Subcutaneous abdominal adipose tissue (tissue), 5 donors: ENCODE measurements at regions not wholly inside any gene's neighbourhood (a gene's known extent, or its start where the extent isn't known, plus 50 kb on each side); places are given as distances from the start of the nearest gene placed in this dataset.
"Not testable (repeated sequence)": the region's sequence is repeated elsewhere in the genome, so short reads cannot be mapped to it uniquely, and the experiment has no call there.

Experiments used
- H3K27ac ChIP-seq: one replicate; pipeline ENCODE4 v1.7.0; 2013; ENCODE audit warnings: low read depth, mild to moderate bottlenecking, inconsistent platforms, low read length, moderate library complexity
- H3K27me3 ChIP-seq, 5 donors: one replicate each; pipeline ENCODE4 v1.7.0; 2013; ENCODE audit warnings: low read length in 5 of 5, inconsistent platforms in 1 of 5; ENCODE audit not compliant: control insufficient read depth in 5 of 5, insufficient read depth in 4 of 5
- H3K36me3 ChIP-seq, 5 donors: one replicate each; pipeline ENCODE4 v1.7.0; 2013; ENCODE audit warnings: low read length in 5 of 5; ENCODE audit not compliant: control insufficient read depth in 5 of 5, insufficient read depth in 5 of 5
- H3K4me1 ChIP-seq, 5 donors: one replicate each; pipeline ENCODE4 v1.7.0; 2013; ENCODE audit warnings: low read length in 5 of 5, mild to moderate bottlenecking in 3 of 5, moderate library complexity in 1 of 5; ENCODE audit not compliant: control insufficient read depth in 5 of 5, insufficient read depth in 5 of 5
- H3K4me3 ChIP-seq, 5 donors: one replicate each; pipeline ENCODE4 v1.7.0; 2013; ENCODE audit warnings: low read length in 5 of 5, low read depth in 1 of 5
- H3K9ac ChIP-seq, 5 donors: one replicate each; pipeline ENCODE4 v1.7.0; 2013; ENCODE audit warnings: low read length in 5 of 5, mild to moderate bottlenecking in 4 of 5, moderate library complexity in 3 of 5
- H3K9me3 ChIP-seq, 5 donors: one replicate each; pipeline ENCODE4 v1.7.0; 2013; ENCODE audit warnings: low read length in 5 of 5; ENCODE audit not compliant: control insufficient read depth in 5 of 5
- donor health status: healthy.
- donor health status: healthy.
- donor health status: healthy.
- donor health status: healthy.
- donor health status: healthy.

DNA sequence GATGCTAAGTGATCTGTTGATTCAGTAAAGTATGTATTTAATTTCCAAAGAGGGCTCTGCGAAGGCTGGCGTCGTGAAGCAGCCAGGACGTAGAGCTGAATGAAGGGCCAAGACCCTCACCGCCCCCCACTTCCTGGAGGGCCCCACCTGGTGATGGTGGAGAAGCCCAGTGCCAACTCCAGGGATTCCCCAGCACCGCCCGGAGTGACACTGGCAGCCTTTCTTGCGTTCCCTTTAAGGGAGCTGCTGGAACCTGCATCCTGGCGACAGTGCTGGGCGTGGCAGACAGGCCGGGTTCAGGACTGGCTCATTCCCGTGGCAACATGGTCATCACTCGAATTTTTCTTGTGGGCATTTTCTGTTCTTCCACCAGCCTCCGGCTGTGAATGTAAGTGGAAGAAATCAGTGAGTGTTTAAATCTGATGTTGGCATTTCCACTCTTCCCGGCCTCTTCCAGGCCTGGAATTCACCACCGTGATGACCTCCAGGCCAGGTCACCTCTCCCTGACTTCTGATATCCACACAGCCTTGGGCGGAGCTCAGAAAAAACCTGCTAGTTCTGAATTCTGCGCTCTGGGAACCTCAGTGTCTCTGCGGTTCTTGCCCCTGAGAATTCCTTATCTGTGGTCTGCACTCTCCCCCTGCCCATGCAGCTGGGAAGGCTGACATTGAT, 57.4 kb upstream of the DACT2 start:
- H3K27ac ChIP-seq = no peak overlapping the region

DNA sequence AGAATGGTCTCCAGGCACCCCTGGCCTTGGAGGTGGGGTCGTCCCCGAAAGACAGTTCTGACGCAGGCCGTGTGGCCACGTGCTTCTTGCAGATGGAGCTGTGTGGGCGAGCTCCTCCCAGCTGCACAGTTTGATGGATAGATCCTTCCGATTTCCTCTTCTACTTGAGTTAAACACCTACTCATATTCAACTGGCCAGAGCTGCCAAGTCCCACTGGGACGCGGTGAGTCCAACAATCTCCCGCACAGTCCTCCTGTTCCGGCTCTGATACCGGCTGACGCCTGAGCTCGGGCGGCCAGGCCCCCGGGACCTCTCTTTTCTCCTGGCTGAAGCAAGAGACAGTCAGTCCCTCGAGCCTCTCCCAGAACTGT, 57.9 kb upstream of the DACT2 start:
- Histone ChIP-seq H3K27me3 (no peaks in the 10 kb centered on the region), H3K4me3 (no peak overlapping the region), H3K27ac (no peak overlapping the region), H3K36me3 (no peaks in the 10 kb centered on the region), H3K9ac (no peak overlapping the region), H3K9me3 (no peaks in the 10 kb centered on the region), H3K4me1 (peaks cover 4 to 13% (median 8%) of the 10 kb centered on the region in 5 donors)

More for the DNA sequence above, 57.4 kb upstream of the DACT2 start:
- H3K4me3 ChIP-seq = no peak overlapping the region
- no peaks in the 10 kb centered on the region for H3K36me3 ChIP-seq
- peaks cover 4 to 13% (median 8%) of the 10 kb centered on the region in 5 donors for H3K4me1 ChIP-seq
- H3K9ac ChIP-seq = no peak overlapping the region
- H3K27me3 ChIP-seq = peaks cover 0 to 4% (median 0%) of the 10 kb centered on the region in 5 donors
- H3K9me3 ChIP-seq = no peaks in the 10 kb centered on the region

DNA sequence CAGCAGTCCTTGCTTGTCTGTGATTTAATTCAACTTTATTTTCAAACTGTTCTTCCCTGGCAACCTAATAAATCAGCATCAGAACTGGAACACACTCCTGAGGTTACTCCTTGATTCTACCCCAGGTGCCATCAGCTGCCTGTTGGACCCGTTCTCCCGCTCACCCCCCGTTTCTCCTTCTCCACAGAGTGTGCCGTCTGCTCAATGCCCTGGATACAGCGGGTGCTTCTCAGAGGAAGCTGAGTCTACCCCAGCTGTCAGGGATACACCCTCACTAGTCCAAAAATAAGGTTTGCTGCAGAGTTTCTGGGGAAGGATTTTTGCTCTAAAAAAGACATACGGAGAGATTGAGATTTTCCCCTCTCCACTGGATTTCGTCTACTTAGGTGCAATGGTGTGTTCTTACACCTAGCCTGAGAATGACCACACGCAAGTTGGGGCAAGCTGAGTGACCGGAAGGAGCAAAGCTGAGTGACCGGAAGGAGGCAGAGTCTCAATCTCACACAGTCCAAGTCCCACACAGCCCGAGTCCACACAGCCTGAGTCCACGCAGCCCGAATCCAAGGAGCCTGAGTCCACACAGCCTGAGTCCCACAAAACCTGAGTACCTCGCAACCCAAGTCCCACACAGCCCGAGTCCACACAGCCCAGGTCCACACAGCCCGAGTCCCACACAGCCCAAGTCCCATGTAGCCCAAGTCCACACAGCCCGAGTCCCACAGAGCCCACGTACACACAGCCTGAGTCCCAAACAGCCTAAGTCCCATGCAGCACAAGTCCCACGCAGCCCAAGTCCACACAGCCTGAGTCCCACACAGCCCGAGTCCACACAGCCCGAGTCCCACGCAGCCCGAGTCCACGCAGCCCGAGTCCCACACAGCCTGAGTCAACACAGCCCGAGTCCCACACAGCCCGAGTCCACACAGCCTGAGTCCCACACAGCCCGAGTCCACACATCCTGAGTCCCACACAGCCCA, 58.6 kb upstream of the DACT2 start:
- peaks cover 0 to 1% (median 0%) of the 10 kb centered on the region in 5 donors for H3K9me3 ChIP-seq
- H3K27ac ChIP-seq = no peak overlapping the region
- no peaks in the 10 kb centered on the region for H3K27me3 ChIP-seq
- H3K4me1 ChIP-seq = peaks cover 4 to 13% (median 8%) of the 10 kb centered on the region in 5 donors
- no peaks in the 10 kb centered on the region for H3K36me3 ChIP-seq
- no peak overlapping the region for H3K9ac ChIP-seq
- no peak overlapping the region for H3K4me3 ChIP-seq

DNA sequence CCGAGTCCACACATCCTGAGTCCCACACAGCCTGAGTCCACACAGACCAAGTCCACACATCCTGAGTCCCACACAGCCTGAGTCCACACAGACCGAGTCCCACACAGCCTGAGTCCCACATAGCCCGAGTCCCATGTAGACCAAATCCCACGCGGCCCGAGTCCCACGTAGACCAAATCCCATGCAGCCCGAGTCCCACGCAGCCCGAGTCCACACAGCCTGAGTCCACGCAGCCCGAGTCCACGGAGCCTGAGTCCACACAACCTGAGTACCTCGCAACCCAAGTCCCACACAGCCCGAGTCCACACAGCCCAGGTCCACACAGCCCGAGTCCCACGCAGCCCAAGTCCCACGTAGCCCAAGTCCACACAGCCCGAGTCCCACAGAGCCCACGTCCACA, 60.0 kb upstream of the DACT2 start:
- H3K36me3 ChIP-seq, H3K9ac ChIP-seq, H3K9me3 ChIP-seq, H3K27me3 ChIP-seq, H3K4me3 ChIP-seq, H3K27ac ChIP-seq: not testable (repeated sequence)
- peaks cover 5 to 17% (median 15%) of the 10 kb centered on the region in 5 donors for H3K4me1 ChIP-seq

DNA sequence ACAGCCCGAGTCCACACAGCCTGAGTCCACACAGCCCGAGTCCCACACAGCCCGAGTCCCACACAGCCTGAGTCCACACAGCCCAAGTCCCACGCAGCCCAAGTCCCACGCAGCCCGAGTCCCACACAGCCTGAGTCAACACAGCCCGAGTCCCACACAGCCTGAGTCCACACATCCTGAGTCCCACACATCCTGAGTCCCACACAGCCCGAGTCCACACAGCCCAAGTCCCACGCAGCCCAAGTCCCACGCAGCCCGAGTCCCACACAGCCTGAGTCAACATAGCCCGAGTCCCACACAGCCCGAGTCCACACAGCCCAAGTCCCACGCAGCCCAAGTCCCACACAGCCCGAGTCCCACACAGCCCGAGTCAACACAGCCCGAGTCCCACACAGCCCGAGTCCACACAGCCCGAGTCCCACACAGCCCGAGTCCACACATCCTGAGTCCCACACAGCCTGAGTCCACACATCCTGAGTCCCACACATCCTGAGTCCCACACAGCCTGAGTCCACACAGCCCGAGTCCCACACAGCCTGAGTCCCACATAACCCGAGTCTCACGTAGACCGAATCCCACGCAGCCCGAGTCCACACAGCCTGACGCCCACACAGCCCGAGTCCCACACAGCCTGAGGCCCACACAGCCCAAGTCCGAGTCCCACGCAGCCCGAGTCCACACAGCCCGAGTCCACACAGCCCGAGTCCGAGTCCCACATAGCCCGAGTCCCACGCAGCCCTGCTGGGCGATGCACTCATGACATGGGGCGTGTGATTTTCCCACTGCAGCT, 60.6 kb upstream of the SMOC2 start:
- H3K9ac ChIP-seq, H3K9me3 ChIP-seq, H3K27ac ChIP-seq, H3K36me3 ChIP-seq, H3K27me3 ChIP-seq, H3K4me3 ChIP-seq: not testable (repeated sequence)
- peaks cover 5 to 25% (median 23%) of the 10 kb centered on the region in 5 donors for H3K4me1 ChIP-seq

DNA sequence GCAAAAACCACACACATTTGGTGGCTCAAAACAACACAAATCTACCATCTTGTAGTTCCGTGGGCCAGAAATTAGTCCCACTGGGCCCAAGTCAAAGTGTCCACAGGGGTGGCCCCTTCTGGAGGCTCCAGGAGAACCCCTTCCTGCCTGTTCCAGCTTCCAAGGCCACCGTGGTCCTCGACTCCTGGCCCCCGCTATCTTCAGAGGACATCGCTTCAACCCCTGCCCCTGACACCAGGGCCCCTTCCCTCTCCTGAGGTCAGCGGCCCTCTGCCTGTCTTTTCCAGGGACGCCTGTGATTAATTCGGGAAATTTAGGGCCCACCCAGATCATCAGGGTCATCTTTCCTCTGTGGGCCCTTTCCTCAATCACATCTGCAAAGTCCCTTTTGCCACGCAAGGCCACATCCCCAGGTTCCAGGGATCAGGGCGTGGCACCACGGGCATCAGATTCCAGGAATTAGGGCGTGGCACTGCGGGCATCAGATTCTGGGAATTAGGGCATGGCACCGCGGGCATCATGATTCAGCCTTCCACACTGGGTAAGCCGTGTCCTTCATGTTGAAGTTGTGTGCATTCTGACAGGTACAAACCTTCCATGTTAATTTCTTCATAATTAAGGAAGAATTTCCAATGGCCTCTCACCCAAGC, 59.9 kb upstream of the SMOC2 start:
- no peaks in the 10 kb centered on the region for H3K27me3 ChIP-seq
- peaks cover 0 to 5% (median 0%) of the 10 kb centered on the region in 5 donors for H3K9me3 ChIP-seq
- peaks cover 8 to 32% (median 27%) of the 10 kb centered on the region in 5 donors for H3K4me1 ChIP-seq

DNA sequence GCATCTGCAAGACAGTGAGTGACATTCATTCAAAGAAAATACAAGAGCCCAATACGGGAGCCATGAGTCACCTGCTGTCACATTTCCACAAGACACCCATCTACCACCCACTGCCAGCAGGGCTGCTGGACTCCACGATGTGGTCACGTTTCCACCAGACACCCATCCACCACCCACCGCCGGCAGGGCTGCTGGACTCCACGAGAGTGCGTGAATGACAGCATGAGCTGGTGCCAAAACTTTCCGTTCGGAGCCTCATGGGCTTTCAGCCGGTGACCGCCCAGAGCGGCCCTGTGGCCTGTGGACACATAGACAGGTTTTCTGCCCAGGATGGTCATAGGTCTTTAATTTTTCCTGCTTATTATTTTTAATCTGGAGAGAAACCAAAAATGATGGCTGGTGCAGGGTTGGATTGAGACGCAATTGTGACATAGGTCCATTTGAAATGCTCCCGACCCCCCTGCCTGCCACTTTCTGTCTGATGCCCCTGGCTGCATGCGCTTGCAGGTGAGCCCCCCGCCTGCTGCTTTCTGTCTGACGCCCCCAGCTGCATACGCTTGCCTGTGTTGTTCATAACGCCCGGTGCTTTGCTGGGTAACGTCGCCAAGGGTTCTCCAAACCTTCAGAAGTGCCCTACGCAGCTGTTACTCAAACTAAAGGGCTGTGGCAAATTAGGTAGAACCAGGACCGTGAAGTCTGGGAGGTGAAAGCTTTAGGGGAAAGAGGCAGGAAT, 59.1 kb upstream of the SMOC2 start:
- Histone ChIP-seq H3K9ac (no peak overlapping the region), H3K36me3 (no peaks in the 10 kb centered on the region), H3K9me3 (peaks cover 0 to 5% (median 0%) of the 10 kb centered on the region in 5 donors), H3K4me1 (peaks cover 8 to 34% (median 27%) of the 10 kb centered on the region in 5 donors), H3K27ac (no peak overlapping the region), H3K4me3 (no peak overlapping the region), H3K27me3 (peaks cover 0 to 2% (median 0%) of the 10 kb centered on the region in 5 donors)

More for the DNA sequence above, 59.9 kb upstream of the SMOC2 start:
- Histone ChIP-seq H3K36me3 (no peaks in the 10 kb centered on the region), H3K27ac (no peak overlapping the region), H3K4me3 (no peak overlapping the region), H3K9ac (no peak overlapping the region)

DNA sequence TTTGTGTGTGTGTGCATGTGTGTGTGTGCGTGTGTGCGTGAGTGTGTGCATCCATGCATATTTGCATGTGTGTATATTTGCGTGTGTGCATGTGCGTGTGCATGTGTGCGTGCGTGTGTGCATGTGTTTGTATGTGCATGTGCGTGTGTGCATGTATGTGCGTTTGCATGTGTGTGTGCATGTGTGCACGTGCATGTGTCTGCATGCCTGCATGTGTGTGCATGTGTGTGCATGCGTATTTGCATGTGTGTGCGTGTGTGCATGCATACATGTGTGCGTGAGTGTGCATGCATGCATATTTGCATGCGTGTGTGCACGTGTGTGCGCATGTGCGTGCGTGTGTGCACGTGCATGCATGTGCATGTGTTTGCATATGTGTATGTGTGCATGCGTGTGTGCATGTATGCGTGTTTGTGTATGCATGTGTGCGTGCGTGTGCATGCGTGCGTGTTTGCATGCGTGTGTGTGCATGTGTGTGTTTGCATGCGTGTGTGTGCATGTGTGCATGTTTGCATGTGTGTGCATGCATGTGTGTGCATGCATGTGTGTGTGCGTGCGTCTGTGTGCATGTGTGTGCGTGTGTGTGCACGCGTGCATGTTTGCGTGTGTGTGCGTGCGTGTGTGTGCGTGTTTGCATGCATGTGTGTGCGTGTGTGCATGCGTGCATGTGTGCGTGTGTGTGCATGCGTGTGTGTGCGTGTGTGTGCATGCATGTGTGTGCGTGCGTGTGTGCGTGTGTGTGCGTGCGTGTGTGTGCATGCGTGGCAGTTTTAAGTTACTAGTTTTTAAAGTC, 57.7 kb upstream of the SMOC2 start:
- Histone ChIP-seq H3K9me3 (peaks cover 0 to 5% (median 0%) of the 10 kb centered on the region in 5 donors), H3K27ac (no peak overlapping the region), H3K27me3 (peaks cover 0 to 2% (median 0%) of the 10 kb centered on the region in 5 donors), H3K36me3 (no peaks in the 10 kb centered on the region), H3K9ac (no peak overlapping the region), H3K4me3 (no peak overlapping the region), H3K4me1 (peaks cover 8 to 24% (median 18%) of the 10 kb centered on the region in 5 donors)
